ENCODE measurements at regions not wholly inside any gene's neighbourhood (a gene's known extent, or its start where the extent isn't known, plus 50 kb on each side); places are given as distances from the start of the nearest gene placed in this dataset.

DNA sequence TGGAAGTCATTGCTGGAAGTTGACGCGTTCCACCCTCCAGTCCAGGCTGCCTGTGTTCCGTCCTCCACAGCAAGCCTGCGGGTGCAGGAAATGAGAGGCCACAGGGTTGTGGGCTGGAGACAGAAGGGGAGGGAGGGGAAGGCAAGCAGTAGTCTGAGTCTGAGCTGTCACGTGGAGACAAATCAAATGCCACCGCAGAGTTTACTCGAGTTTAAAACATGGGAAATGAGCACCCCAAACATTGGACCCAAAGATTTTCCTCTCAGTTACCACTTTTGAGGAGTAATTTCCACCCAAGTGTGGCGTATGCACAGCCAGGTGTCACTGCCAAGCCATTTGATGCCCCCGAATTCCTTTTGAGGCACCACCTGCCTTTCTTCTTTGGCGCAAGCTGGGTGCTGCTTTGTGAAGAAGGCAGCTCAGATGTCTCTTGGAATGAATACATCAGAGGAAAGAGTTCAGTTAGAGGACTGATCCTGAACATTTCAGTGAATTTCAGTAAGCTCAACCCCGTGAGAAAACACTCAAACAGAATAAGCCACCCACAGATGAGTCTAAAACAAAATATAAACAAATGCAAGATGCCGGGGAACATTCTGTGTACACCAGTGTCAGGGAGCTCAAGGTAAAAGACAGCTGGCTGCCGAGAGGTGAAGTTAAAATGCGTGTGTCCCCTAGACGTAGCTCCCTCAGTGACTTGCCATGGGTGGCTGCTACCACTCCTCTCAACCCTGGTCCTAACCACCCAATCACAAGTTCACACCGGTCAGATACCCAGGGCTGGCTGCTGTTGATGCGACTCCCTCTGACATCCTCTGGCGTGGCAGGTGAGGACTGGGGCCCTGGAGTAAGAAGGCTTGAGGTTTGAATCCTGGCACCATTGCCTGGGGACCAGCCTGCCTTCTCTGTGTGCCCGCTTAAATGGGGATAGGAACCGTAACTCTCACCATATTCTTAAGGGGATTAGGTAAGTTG is 203.8 kb downstream of the UACA start:
- no peak for TF ChIP-seq CTCF (IDR thresholded peaks at IDR 0.05; ENCODE audit: insufficient read depth, low read length)
- peak; percentile 88 for TF ChIP-seq POLR2AphosphoS5 (IDR thresholded peaks at IDR 0.05; ENCODE audit: low read depth)
- TF ChIP-seq SPI1 (IDR thresholded peaks at IDR 0.05; ENCODE audit: borderline replicate concordance, low read depth): no peak; the same call in 1 of the 2 replicates
- no peak for TF ChIP-seq REST (IDR thresholded peaks at IDR 0.05; ENCODE audit: insufficient replicate concordance, low read depth)
